Glutamatergic neuron (in vitro differentiated cells): ENCODE measurements at regions not wholly inside any gene's neighbourhood (a gene's known extent, or its start where the extent isn't known, plus 50 kb on each side); places are given as distances from the start of the nearest gene placed in this dataset.

Experiments
- DNase-seq: peaks from one replicate; pipeline ENCODE4 v3.0.0; 2022
- H3K27ac Mint-ChIP-seq: one replicate; pipeline ENCODE4 v1.8.0; 2020; ENCODE audit warnings: mild to moderate bottlenecking, mixed read lengths, inconsistent platforms; ENCODE audit not compliant: unreplicated experiment
- H3K27me3 Mint-ChIP-seq: one replicate; pipeline ENCODE4 v1.8.0; 2020; ENCODE audit warnings: mild to moderate bottlenecking, moderate library complexity, mixed read lengths, inconsistent platforms; ENCODE audit not compliant: unreplicated experiment
- H3K36me3 Mint-ChIP-seq: one replicate; pipeline ENCODE4 v1.8.0; 2020; ENCODE audit warnings: mild to moderate bottlenecking, mixed read lengths, inconsistent platforms; ENCODE audit not compliant: unreplicated experiment
- H3K4me1 Mint-ChIP-seq: one replicate; pipeline ENCODE4 v1.8.0; 2020; ENCODE audit warnings: mild to moderate bottlenecking, low read depth, mixed read lengths, inconsistent platforms; ENCODE audit not compliant: unreplicated experiment
- H3K4me3 Mint-ChIP-seq: one replicate; pipeline ENCODE4 v1.8.0; 2020; ENCODE audit warnings: mild to moderate bottlenecking, mixed read lengths, inconsistent platforms; ENCODE audit not compliant: unreplicated experiment
- H3K9me3 Mint-ChIP-seq: one replicate; pipeline ENCODE4 v1.8.0; 2020; ENCODE audit warnings: mild to moderate bottlenecking, moderate library complexity, mixed read lengths, inconsistent platforms; ENCODE audit not compliant: unreplicated experiment
- CTCF ChIP-seq: fragments of 200-600 bp; sonication (generic); IDR thresholded peaks from one replicate; pipeline ENCODE4 v1.5.0; 2021; ENCODE audit not compliant: partially characterized antibody, unreplicated experiment

DNA sequence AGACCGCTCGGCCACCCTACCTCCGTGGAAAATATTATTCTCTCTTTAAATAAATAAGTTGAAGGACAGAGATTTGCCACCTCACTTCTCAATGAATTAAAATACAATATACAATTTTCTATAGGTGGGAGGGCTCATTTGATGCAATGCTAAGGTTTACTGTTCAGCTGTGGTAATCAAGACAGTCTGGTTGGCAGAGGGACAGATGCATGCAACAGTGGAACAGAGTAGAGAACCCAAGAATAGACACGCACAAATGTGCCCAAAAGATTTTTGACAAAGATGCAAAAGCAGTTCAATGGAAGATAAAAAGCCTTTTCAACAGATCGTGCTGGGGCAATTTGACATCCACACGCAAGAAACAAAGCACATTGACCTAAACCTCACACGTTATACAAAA is 145.2 kb downstream of the CEBPB start:
- Mint-ChIP-seq H3K9me3 (peaks cover 5% of the 10 kb centered on the region), H3K36me3 (no peaks in the 10 kb centered on the region), H3K4me3 (no peak overlapping the region), H3K27me3 (peaks cover 2% of the 10 kb centered on the region), H3K4me1 (peaks cover 12% of the 10 kb centered on the region), H3K27ac (no peak overlapping the region)
- no peak for DNase-seq
- TF ChIP-seq CTCF: no peak

DNA sequence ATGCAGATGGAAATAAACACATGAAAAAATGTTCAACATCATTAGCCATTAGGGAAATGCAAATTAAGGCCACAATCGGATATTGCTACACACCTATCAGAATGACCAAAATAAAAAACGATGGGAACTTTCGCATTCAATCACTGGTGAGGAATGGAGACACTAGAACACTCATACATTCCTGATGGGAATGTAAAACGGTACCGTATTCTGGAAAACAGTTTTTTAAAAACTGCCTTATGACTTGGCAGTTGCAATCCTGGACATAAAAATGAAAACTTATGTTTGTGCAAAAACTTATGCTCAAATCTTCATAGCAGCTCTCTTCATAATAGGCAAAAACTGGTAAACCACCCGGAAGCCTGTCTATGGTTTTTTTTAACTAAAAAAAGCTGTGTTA is 146.0 kb downstream of the CEBPB start:
- H3K36me3 Mint-ChIP-seq: no peaks in the 10 kb centered on the region
- no peak overlapping the region for H3K4me3 Mint-ChIP-seq
- peaks cover 5% of the 10 kb centered on the region for H3K9me3 Mint-ChIP-seq
- H3K27ac Mint-ChIP-seq: no peak overlapping the region
- no peak for DNase-seq
- peaks cover 2% of the 10 kb centered on the region for H3K27me3 Mint-ChIP-seq
- peaks cover 12% of the 10 kb centered on the region for H3K4me1 Mint-ChIP-seq
- TF ChIP-seq CTCF: no peak

DNA sequence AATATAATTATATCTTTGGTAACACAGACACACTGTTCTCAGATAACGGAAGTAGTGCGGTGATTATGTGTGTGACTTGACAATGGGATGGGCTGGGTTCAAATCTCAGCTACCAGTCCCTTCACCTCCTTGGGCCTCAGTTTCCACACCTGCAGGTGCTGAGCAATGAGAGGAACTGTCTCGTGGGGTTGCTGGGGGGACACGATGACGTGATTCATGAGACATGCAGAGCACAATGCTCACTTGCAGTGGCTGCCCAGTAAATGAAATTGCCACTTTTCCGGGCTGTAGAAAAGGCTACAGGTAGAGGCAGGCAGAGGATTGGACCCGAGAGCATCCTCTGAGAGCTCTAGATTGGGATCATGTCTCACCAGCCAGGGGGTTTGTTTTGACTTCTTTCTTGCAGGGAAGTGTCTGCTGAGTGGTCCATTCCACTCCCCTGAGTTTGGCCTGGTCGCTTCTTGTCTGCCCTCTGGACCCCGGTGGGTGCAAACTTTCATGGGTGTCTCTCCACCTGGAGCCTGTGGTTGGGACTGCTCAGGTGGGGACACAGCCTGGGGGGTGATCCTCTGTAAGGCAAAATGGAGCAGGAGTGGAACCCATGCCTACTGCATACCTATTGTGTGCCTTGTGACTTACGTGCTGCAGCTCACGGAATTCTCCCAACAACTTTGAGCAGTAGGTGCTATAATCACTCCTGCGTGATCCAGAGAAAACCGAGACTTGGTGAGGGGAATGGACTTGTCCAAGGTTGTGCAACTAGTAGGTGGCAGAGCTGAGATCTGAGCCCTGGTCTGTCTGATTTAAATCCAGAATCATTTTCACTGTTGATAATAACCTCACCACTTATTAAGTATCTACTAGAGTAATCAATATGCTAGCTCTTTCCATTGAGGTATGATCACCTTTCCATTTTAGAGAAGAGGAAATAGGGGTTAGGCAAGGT is 147.2 kb downstream of the CEBPB start:
- DNase-seq: no peak
- Mint-ChIP-seq H3K27ac (no peak overlapping the region), H3K4me3 (no peak overlapping the region), H3K4me1 (peaks cover 5% of the 10 kb centered on the region), H3K27me3 (peaks cover 2% of the 10 kb centered on the region), H3K9me3 (no peaks in the 10 kb centered on the region), H3K36me3 (no peaks in the 10 kb centered on the region)
- TF ChIP-seq CTCF: no peak

DNA sequence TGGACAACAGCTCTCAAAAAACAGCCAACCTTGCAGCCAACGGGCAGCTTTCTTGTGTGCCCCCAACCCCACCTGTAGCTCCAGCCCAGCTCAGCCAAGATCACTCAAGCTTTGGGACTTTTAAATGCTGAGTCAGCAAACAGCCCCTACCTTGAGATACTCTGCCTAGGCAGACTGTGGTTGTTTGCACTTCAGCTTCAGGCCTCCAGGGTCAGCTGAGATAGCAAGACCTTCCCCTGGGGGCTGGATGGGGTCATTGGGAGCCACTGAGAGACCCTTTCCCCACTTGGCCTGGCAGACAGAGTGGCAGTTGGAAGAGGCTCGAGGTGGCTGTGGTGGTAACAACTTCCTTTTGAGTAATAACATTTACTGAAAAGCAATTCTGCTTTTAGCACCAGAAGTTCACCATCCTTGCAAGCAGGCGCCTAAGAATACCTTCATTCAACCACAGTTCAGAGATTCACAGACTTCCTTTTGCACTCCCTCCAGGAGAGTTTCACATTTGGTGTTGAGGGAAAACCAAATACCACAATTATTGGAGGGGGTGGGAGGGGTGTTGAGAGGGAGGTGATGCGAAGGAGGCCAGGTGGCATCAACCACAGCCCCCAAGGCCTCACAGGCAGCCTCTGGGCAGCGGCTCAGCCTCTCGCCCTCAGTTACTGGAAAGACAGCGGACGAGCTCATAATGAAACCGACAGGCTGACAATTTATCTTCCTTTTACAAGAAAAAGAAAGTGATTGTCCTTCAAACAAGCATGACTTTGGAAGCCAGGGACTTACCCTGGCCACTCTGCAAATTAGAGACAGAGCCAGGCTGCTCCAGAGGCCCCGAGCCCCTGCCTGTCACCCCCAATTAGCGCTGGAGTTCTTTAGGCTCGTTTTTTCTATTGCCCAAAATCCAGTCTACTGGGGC is 148.1 kb downstream of the CEBPB start:
- no peak for TF ChIP-seq CTCF
- peaks cover 2% of the 10 kb centered on the region for H3K27me3 Mint-ChIP-seq
- no peaks in the 10 kb centered on the region for H3K36me3 Mint-ChIP-seq
- no peaks in the 10 kb centered on the region for H3K9me3 Mint-ChIP-seq
- no peak overlapping the region for H3K4me3 Mint-ChIP-seq
- H3K27ac Mint-ChIP-seq: no peak overlapping the region
- DNase-seq: no peak
- no peaks in the 10 kb centered on the region for H3K4me1 Mint-ChIP-seq
